ENCODE measurements at regions not wholly inside any gene's neighbourhood (a gene's known extent, or its start where the extent isn't known, plus 50 kb on each side); places are given as distances from the start of the nearest gene placed in this dataset.
"Not testable (repeated sequence)": the region's sequence is repeated elsewhere in the genome, so short reads cannot be mapped to it uniquely, and the experiment has no call there.

DNA sequence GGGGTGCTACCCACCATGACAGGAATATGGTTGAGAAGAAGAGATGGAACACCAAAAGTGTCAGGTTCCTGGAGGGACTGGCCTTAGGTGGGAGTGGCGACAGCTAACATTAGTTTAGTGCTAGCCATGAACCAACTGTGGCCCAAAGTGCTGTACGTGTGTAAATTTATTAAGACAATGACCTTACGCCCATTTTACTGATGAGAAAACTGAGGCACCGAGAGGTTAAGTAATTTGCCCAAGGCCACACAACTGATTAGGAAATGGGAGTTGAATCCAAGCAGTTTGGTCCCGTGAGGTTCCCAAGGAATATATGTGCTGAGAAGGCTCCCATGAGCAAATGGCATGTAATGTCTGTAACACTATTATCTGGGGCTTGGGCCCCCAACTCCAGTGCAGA, 109.5 kb upstream of the SLC1A4 start:
- H3K9me3 ChIP-seq (ENCODE audit: insufficient read depth, low read depth, low read length), result no peaks in the 10 kb centered on the region
- no peak overlapping the region for H3K27ac ChIP-seq (ENCODE audit: low read length)
- peaks cover 18% of the 10 kb centered on the region for H3K4me1 ChIP-seq (ENCODE audit: insufficient read depth, low read length)
- no peaks in the 10 kb centered on the region for H3K27me3 ChIP-seq (ENCODE audit: insufficient read depth, low read length)
- H3K4me3 ChIP-seq (ENCODE audit: low read length), result no peak overlapping the region
- no peak overlapping the region for H3K9ac ChIP-seq (ENCODE audit: low read depth, low read length)
- H3K36me3 ChIP-seq (ENCODE audit: insufficient read depth, low read depth, low read length), result no peaks in the 10 kb centered on the region

DNA sequence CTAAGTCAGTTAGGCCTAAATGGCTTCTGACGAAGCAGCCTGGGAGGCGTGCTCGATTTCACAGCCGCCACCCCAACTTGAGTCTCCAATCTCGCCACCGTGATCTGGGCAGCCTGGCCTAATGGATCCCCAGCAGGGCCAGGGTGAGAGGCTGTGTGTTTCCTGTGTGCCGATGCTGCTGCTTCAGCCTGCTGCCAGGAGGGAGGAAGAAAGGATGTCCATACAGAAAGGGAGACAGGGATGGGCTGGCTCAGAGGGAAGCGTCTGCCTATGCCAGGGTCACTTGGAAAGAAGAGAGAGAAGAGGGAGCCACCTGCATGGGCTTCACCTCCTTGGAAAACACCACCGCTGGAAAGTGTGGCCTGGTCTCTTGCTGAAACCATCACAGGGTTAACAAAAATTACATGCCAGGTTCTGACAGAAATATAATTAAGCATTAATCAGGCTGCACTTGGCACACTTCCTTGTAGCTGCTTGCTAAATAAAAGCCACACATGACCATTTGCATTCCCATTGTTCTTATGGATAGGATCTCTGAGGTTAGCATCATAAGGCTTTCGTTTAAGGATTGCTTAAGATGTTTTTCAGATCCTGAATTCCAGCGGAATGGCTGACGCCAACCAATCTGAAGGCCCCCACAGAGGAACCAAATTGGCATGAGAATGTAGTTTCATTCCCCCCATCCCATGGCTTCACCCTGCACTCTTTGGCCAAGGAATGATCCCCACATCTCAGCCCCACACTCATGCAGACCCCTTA, 108.8 kb upstream of the SLC1A4 start:
- Histone ChIP-seq H3K9me3 (ENCODE audit: insufficient read depth, low read depth, low read length) (no peaks in the 10 kb centered on the region), H3K4me3 (ENCODE audit: low read length) (no peak overlapping the region), H3K27me3 (ENCODE audit: insufficient read depth, low read length) (no peaks in the 10 kb centered on the region), H3K4me1 (ENCODE audit: insufficient read depth, low read length) (peaks cover 18% of the 10 kb centered on the region), H3K9ac (ENCODE audit: low read depth, low read length) (no peak overlapping the region), H3K27ac (ENCODE audit: low read length) (no peak overlapping the region), H3K36me3 (ENCODE audit: insufficient read depth, low read depth, low read length) (no peaks in the 10 kb centered on the region)

DNA sequence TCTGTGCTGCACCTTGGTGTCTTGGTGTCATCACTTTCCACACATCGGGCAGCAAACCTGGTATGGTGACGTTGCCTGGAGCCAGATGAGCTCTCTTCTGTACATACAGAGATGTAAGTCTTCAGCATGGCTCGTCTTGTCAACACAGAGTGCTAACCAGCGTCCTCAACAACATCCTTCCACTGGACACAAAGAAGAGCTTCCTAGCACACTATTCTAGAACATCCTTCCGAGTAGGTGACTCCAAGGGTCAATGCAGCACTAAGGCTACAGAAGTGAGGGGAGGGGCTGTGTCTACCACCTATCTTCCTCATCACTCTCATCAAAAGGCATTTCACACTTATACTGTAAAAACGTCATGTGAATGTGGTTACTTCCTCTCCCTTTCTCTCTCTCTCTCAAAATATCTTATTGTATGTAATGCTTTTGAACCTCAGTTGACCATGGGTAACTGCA, 108.1 kb upstream of the SLC1A4 start:
- no peak overlapping the region for H3K4me3 ChIP-seq (ENCODE audit: low read length)
- no peaks in the 10 kb centered on the region for H3K27me3 ChIP-seq (ENCODE audit: insufficient read depth, low read length)

DNA sequence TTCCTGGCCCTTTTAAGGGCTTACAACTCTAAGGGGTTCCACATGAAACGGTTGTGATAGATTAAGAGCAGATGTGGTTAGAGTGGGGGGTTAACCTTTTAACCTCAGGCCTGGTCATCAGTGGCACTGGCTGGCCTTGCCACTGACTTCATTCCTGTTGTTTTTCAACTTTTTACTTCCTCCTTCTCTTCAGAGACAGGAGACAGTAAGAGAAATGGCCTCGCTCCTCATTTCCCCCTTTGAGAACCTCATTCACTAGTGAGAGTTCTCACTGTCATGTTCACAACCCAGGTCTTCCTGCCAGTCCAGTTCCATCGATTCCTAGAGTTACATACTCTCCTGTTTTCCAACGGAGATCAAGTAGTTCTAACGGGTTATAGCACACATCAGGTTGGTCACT, 101.6 kb upstream of the SLC1A4 start:
- Histone ChIP-seq H3K9ac (ENCODE audit: low read depth, low read length) (no peak overlapping the region), H3K9me3 (ENCODE audit: insufficient read depth, low read depth, low read length) (peaks cover 8% of the 10 kb centered on the region; the same call in 1 of the 2 replicates), H3K27ac (ENCODE audit: low read length) (no peak overlapping the region), H3K27me3 (ENCODE audit: insufficient read depth, low read length) (no peaks in the 10 kb centered on the region), H3K36me3 (ENCODE audit: insufficient read depth, low read depth, low read length) (no peaks in the 10 kb centered on the region), H3K4me3 (ENCODE audit: low read length) (no peak overlapping the region), H3K4me1 (ENCODE audit: insufficient read depth, low read length) (0 out of 2 replicates have a peak, but pooled peaks cover 2% of the 10 kb centered on the region)

More for the DNA sequence above, 108.1 kb upstream of the SLC1A4 start:
- no peak overlapping the region for H3K27ac ChIP-seq (ENCODE audit: low read length)
- H3K4me1 ChIP-seq (ENCODE audit: insufficient read depth, low read length), result peaks cover 13% of the 10 kb centered on the region
- H3K9me3 ChIP-seq (ENCODE audit: insufficient read depth, low read depth, low read length), result no peaks in the 10 kb centered on the region
- H3K36me3 ChIP-seq (ENCODE audit: insufficient read depth, low read depth, low read length), result no peaks in the 10 kb centered on the region
- H3K9ac ChIP-seq (ENCODE audit: low read depth, low read length), result no peak overlapping the region

DNA sequence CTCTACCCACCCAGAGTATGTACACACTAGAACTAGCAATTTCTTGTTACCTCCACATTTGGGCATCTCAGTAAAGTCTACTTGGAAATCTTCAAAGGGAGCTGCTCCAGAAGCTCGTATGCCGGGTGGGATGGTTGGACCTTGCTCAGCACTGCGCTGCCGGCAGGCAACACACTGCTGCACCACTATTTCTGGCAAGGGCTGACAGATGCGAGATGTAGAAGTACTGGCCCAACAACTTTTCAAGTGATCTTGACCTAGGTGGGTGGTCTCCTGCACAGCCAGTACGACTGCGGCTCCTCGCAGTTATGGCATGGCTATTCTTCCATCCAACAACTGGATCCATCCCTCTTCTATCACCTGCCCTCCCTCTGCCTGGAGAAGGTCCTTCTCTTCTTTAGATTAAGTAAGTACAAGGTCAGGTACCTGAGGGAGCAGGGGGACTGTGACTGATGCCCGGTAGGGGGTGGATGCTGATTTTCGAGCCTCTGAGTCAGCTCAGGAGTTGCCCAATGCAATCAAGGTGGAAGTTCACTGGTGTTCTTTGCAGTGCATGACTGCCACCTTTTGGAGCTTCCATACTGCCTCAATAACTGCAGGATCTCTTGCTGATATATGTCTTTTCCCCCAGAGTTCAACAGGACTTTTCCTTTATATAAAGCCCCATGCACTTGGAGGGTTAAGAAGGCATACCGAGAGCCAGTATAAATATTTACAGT, 100.4 kb upstream of the SLC1A4 start:
- Histone ChIP-seq H3K9ac (ENCODE audit: low read depth, low read length) (no peak overlapping the region), H3K27ac (ENCODE audit: low read length) (no peak overlapping the region), H3K4me3 (ENCODE audit: low read length) (no peak overlapping the region), H3K4me1 (ENCODE audit: insufficient read depth, low read length) (0 out of 2 replicates have a peak, but pooled peaks cover 2% of the 10 kb centered on the region), H3K9me3 (ENCODE audit: insufficient read depth, low read depth, low read length) (peaks cover 8% of the 10 kb centered on the region; the same call in 1 of the 2 replicates), H3K36me3 (ENCODE audit: insufficient read depth, low read depth, low read length) (no peaks in the 10 kb centered on the region), H3K27me3 (ENCODE audit: insufficient read depth, low read length) (no peaks in the 10 kb centered on the region)

DNA sequence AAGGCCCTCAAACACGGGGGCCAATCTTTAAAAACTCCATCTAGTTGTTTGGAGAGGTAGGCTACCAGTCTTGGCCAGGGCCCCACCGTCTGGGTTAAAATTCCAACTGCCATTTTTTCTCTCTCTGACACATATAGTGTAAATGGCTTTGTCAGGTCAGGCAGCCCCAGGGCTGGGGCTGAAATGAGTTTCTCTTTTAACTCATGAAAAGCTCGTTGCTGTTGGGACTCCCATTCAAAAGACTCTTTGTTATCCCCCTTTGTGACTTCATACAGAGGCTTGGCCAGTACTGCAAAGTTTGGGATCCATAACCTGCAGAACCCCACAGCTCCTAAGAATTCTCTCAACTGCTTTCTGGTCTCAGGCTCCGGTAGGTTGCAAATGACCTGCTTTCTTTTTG, 99.4 kb upstream of the SLC1A4 start:
- Histone ChIP-seq H3K27me3 (ENCODE audit: insufficient read depth, low read length) (no peaks in the 10 kb centered on the region), H3K4me3 (ENCODE audit: low read length) (no peak overlapping the region), H3K4me1 (ENCODE audit: insufficient read depth, low read length) (0 out of 2 replicates have a peak, but pooled peaks cover 2% of the 10 kb centered on the region), H3K9ac (ENCODE audit: low read depth, low read length) (no peak overlapping the region), H3K9me3 (ENCODE audit: insufficient read depth, low read depth, low read length) (peaks cover 8% of the 10 kb centered on the region; the same call in 1 of the 2 replicates), H3K27ac (ENCODE audit: low read length) (no peak overlapping the region), H3K36me3 (ENCODE audit: insufficient read depth, low read depth, low read length) (no peaks in the 10 kb centered on the region)

DNA sequence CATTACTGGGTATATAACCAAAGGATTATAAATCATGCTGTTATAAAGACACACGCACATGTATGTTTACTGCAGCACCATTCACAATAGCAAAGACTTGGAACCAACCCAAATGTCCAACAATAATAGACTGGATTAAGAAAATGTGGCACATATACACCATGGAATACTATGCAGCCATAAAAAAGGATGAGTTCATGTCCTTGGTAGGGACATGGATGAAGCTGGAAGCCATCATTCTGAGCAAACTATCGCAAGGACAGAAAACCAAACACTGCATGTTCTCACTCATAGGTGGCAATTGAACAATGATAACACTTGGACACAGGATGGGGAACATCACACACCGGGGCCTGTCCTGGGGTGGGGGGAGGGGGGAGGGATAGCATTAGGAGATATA, 92.6 kb upstream of the SLC1A4 start:
- not testable (repeated sequence) for H3K4me3 ChIP-seq (ENCODE audit: low read length); H3K9me3 ChIP-seq (ENCODE audit: insufficient read depth, low read depth, low read length); H3K27me3 ChIP-seq (ENCODE audit: insufficient read depth, low read length); H3K36me3 ChIP-seq (ENCODE audit: insufficient read depth, low read depth, low read length); H3K27ac ChIP-seq (ENCODE audit: low read length); H3K4me1 ChIP-seq (ENCODE audit: insufficient read depth, low read length); H3K9ac ChIP-seq (ENCODE audit: low read depth, low read length)

DNA sequence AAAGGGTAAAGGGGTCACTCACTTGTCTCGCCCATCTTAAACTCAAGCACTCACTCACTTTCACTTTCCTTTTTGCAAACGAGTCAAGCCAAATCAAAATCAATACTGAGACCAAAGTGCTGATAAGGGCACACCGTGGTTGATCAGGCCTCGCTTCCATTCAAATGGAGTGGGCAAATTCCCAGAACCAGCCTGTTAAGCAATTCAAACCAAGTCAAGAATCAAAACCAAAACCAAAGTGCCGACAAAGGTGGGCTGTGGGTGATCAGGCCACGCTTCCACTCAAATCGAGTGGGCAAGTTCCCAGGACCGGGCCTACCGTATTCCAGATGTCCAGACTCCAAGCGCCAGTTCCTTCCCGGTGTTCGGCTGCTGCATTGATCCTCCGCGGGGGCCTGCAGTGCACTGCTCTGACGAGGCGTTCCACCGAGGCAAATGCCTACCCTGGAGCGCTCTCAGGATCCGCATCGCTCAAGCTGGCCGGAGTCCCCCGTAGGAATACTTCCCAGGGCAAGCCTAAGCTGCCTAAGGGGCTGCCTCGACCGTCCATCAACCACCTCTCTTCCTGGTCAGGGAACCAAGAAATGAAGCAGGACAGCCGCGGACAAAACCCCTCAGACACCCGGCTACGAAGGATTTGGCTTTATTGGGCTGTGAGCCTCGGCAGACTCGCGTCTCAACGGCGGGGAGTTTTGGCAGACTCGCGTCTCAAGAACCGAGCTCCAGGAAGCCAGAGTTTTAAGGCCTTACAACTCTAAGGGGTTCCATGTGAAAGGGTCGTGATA, 89.9 kb upstream of the SLC1A4 start:
- H3K27ac ChIP-seq (ENCODE audit: low read length), result no peak overlapping the region
- H3K36me3 ChIP-seq (ENCODE audit: insufficient read depth, low read depth, low read length), result no peaks in the 10 kb centered on the region
- H3K9ac ChIP-seq (ENCODE audit: low read depth, low read length), result no peak overlapping the region
- peaks cover 5% of the 10 kb centered on the region; the same call in 1 of the 2 replicates for H3K4me1 ChIP-seq (ENCODE audit: insufficient read depth, low read length)
- no peak overlapping the region for H3K4me3 ChIP-seq (ENCODE audit: low read length)
- H3K9me3 ChIP-seq (ENCODE audit: insufficient read depth, low read depth, low read length), result no peaks in the 10 kb centered on the region
- no peaks in the 10 kb centered on the region for H3K27me3 ChIP-seq (ENCODE audit: insufficient read depth, low read length)

DNA sequence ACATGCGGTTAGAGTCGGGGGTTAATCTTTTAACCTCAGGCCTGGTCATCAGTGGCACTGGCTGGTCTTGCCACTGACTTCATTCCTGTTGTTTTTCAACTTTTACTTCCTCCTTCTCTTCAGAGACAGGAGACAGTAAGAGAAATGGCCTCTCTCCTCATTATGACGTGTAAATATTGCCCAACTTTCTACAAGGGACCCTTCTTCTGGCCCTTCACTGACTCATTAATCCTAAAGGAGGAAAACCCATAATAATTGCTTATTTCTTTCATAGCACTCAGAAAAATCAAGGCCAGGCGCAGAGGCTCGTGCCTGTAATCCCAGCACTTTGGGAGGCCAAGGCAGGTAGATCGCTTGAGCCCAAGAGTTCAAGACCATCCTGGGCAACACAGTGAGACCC, 89.3 kb upstream of the SLC1A4 start:
- H3K27me3 ChIP-seq (ENCODE audit: insufficient read depth, low read length); H3K27ac ChIP-seq (ENCODE audit: low read length); H3K4me1 ChIP-seq (ENCODE audit: insufficient read depth, low read length); H3K36me3 ChIP-seq (ENCODE audit: insufficient read depth, low read depth, low read length); H3K9ac ChIP-seq (ENCODE audit: low read depth, low read length); H3K4me3 ChIP-seq (ENCODE audit: low read length); H3K9me3 ChIP-seq (ENCODE audit: insufficient read depth, low read depth, low read length): not testable (repeated sequence)

DNA sequence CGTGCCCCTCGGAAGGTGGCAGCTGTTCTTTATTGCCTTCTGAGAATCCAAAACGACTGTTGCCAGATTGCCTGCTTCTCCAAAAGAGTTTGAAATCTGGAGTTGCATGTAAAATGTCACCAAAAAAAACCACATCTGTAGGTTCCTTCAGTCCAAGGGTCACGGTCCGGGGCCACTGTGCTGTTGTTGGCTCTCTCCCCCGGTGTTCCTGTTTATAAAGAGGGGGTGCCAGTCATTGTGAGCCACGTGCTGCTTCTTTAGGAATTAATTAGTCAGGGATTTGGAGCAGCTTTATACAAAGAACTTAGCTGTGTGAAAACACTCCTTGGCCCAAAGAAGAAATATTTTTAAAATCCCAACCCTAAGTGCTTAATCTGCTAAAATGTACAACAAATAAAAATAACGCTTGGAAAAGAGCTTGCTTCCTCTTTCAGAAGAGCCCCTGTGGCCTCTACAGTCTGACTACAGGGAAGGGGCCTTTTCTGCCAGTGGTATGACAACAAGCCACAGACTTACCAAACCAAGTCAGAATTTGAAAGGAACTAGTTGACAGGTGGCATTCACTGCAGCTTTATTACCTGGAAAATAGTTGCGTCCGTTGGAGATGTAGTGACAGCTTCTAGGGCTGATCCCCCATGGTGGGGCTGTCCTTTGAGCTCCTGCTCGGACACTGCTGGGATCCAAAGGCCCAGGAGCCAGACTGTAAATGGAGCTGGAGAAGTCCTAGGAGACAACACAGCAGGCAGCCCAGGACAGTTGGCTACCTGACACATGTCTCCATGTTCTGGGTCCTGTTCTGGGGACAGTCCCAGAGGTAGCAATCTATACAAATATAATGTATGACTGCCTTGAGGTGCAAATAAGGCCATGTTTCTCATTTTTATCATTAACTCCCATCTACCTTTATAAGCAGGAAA, 84.5 kb upstream of the SLC1A4 start:
- H3K27ac ChIP-seq (ENCODE audit: low read length), result no peak overlapping the region
- no peaks in the 10 kb centered on the region for H3K27me3 ChIP-seq (ENCODE audit: insufficient read depth, low read length)
- H3K4me3 ChIP-seq (ENCODE audit: low read length), result no peak overlapping the region
- H3K4me1 ChIP-seq (ENCODE audit: insufficient read depth, low read length), result peaks cover 6% of the 10 kb centered on the region; the same call in 1 of the 2 replicates
- H3K9me3 ChIP-seq (ENCODE audit: insufficient read depth, low read depth, low read length), result no peaks in the 10 kb centered on the region
- H3K36me3 ChIP-seq (ENCODE audit: insufficient read depth, low read depth, low read length), result no peaks in the 10 kb centered on the region
- no peak overlapping the region for H3K9ac ChIP-seq (ENCODE audit: low read depth, low read length)

Data from iPS-20b (cell line).